ENCODE measurements at regions not wholly inside any gene's neighbourhood (a gene's known extent, or its start where the extent isn't known, plus 50 kb on each side); places are given as distances from the start of the nearest gene placed in this dataset.

DNA sequence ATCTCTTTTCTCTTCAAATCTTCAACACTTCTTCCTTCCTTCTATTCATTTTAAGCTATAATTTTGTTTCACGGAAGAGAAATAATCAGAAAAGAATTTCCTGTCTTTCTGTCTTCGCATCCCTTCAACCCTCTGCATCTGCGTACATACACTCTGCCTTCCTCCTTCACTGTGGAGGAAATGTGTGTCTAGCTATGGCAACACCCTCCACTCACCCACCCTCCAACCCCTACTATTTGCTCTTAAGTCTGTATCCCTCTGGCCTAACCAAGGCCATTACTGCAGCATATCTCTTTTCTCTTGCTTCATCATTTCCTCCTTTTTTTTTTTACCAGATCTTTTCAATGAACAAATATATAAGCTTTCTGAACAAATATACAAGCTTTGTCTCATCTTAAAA, 105.7 kb upstream of the NUDT12 start:
- DNase-seq (ENCODE audit: low read depth in 2 of 2, low spot score in 1 of 2), result no peak

DNA sequence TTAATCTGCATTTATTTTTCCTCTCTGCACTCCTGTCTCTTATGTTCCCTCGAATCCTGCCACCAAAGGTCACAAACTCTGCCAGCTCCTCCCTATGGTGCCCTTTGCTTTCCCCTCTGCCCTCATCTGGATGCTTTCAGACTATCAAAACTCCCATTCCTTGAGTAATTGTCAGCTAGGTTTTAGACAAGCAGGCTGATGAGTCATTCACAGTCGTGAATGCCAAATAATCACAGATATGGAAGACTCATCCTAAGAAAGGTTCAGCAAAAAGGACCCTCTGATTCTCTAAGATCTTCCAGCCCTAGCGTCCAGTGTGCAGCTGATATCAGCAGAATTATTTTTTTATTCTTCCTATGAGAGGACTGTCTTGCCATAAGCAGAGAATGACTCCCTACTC, 104.5 kb upstream of the NUDT12 start:
- DNase-seq (ENCODE audit: low read depth in 2 of 2, low spot score in 1 of 2), result no peak

DNA sequence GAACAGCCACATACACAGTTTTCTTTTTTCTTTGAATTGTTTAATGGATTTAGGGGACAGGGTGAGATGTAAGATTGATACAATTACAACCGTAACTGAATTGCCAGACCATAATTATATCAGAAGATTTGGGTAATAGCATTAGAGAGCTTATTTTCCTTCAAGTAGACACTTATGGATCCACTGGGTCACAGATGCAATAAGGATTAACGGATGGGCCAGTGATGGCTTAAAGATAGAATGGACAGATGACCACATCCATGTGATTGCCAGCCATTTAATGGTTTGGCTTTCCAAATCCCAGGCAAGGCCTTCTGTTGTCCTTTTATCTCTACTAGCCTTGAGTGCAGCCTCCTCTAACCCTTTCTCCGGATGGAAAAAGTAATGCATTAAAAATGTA, 94.7 kb upstream of the NUDT12 start:
- DNase-seq (ENCODE audit: low read depth in 2 of 2, low spot score in 1 of 2), result no peak

DNA sequence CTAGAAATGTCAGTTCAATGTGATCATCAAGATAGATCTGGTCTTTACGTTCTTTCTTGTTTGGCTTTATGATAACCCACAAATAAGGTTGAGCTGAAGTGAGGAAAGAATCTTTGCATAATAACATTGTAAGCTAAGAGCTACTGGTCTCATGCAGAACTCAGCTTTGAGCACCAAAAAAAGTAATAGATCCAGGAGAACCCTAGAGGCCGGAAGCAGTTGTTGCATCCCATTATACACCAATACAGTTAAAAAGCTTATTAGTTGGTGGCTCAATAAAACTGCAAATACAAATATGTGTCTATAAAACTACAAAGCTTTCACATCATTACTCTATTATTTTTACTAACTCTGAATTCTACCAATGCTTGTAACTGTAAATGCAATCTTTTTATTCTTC, 85.5 kb upstream of the NUDT12 start:
- no peak for DNase-seq (ENCODE audit: low read depth in 2 of 2, low spot score in 1 of 2)

DNA sequence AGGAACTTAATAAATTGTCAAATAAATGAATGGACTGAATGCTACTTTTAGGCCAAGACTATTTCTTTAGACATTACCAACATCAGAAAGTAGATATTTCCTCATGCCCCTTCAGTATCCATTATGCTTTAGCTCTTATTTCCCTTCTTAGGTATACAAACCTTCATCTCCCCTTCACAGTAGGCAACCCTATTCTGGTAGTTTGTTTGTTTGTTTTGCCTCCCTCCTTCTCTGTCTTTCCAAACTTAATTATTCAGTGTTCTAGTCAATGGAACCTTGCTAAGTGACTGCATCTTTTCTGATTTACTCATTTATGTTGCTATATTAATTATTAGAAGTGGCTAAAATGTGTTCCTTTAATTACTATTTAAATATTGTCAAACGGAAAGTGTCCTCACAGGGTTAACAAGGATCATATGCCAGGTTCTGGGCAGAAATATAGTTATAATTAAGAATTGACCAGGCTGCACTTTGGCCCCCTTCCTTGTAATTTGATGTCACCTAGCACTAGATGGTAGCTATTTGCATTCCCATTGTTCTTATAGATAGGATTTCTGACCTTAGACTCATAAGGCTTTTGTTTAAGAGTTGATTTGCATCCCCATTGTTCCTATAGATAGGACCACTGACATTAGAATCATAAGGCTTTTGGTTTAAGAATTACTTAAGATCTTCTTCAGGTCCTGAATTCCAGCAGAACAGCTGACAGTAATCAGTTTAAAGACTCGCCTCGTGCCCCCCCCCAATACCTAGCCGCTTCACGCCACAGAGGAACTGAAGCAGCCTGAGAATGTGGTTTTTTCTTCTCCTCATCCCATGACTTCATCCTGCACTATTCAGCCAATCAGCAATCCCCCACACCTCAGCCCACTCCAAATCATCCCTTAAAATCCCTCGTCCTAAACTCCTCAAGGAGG, 84.4 kb upstream of the NUDT12 start:
- DNase-seq (ENCODE audit: low read depth in 2 of 2, low spot score in 1 of 2), result no peak

DNA sequence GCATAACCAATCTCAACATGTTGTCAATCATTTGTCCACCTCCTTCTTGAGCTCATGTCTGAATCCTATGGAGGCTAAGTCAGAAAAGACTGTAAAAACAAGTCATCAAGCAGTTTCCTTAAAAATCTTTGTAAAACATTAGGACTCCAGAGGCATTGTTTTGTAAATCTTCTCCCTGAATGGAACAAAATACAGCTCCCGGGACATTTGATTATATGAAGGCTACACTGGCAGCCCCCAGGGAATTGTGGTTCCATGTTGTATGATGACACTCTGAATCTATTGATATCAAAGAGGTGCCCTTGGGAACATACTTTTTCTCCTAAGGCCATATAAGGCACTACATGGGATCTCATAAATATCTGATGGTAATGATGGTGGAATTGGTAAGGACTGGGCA, 83.2 kb upstream of the NUDT12 start:
- DNase-seq (ENCODE audit: low read depth in 2 of 2, low spot score in 1 of 2), result no peak

DNA sequence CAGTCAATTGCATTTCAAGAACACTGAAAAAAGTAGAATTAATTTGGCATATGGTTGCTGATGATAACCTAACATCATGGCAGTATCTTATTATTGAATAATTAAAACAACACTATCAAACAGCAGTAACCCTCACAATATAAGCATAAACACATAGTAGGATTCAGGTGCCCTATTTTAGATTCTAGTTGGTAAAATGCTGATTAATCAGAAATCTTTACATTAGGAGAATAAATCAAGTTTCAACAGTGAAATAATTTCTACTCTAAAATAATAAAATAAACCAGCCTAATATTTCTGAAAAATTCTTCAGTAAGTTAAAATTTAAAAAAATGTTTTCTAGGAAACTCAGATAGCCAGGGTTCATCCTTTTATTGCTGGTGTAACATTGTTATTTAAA, 76.4 kb upstream of the NUDT12 start:
- no peak for DNase-seq (ENCODE audit: low read depth in 2 of 2, low spot score in 1 of 2)

DNA sequence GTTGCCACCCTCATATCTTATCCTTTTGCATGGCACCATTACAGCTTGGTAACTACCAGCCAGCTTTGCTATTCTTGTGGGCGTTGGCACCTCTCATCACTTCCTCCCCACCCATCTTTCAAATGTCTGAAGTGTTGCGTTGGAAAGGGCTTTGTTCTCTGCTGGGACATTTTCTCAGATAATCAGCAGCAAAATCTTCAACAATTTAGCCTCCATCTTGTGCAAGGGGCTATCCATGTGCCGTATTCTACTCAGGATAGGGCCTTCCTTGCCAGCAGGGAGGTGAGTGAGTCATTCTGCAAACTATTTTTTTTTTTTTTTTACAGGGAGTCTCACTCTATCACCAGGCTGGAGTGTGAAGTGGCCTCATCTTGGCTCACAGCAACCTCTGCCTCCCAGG, 62.1 kb upstream of the NUDT12 start:
- no peak for DNase-seq (ENCODE audit: low read depth in 2 of 2, low spot score in 1 of 2)

DNA sequence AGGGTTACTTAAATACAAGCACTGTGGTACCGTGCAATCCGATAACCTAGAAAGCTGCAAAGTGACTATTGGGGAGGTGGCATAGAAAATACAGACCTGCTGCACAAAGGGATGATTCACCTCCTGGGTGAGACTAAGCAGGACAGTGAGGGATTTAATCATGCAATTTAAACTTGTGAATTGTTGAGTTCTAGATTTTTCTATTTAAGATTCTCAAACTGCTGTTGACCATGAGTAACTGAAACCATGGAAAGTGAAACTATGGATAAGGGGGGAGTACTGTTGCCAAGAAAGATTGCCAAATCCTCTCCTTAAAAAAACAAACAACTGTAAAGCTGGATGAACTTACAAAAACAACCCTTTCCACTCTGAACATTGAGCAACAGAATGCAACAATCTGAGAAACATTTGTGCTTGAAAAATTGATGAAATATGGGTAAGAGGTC, 61.5 kb upstream of the NUDT12 start:
- no peak for DNase-seq (ENCODE audit: low read depth in 2 of 2, low spot score in 1 of 2)

DNA sequence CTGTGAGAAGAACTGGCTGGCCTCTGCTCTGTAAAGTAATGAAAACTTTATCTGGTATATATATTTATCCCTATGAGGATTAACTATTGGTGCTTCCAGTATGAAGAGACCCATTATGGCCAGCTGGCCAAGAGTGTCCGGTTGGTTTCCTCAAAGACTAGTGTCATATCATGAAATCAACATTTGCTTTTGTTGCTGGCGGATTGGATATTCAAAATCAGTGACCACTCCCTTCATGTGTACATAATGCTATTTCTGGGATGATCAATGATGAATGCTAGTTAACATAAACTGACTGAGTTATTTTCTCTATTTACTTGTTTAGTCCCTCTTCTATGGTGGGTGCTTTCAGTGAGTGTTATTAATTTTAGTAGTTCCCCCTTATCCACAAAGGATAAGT, 60.8 kb upstream of the NUDT12 start:
- DNase-seq (ENCODE audit: low read depth in 2 of 2, low spot score in 1 of 2), result no peak

DNA sequence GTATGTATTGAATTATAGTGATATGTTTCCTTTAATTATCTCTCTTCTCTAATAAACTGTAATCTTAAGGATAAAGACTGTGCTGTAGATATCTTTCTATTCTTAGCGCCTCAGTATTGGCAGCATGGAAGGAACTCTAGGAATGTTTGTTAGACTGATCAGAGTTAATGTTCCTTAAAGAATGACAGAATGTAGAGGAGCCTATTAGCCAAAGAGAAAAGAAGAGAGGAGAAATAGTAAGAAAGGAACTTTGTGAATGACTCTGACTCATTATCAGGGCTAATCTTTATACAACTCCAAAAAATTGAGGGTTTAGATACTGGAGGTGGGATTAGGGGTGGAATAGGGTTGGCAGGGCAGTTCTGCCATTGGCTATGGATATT, 59.0 kb upstream of the NUDT12 start:
- no peak for DNase-seq (ENCODE audit: low read depth in 2 of 2, low spot score in 1 of 2)

DNA sequence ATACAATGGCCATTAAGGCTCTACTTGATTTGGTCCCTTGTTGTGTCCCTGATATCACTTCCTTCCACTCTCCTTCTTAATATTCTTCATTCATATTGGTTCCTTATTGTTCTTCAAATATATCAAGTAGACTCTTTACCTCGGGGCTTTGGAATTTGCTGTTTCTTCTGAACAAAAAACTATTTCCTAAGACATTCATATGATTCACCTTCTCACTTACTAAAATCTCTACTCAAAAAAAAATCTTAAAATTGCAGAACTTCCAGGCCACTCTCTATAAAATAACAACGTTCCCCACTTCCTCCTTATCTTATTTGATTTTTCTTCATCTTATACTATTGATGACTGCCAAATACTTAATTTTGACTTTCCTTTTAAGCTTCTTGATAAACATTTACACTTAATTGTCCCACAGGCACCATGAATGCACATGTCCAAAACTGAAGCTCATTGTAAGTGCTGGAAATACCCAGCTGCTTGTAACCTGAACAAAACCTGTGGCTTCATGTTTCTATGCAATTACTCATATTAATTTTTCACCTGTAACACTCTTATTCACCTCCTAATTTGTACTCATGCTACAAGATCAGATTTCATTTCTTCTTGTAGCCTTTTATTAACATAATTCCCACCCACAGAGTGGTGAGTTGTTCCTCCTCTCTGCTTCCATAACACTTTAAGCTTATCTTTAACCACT, 58.4 kb upstream of the NUDT12 start:
- no peak for DNase-seq (ENCODE audit: low read depth in 2 of 2, low spot score in 1 of 2)

DNA sequence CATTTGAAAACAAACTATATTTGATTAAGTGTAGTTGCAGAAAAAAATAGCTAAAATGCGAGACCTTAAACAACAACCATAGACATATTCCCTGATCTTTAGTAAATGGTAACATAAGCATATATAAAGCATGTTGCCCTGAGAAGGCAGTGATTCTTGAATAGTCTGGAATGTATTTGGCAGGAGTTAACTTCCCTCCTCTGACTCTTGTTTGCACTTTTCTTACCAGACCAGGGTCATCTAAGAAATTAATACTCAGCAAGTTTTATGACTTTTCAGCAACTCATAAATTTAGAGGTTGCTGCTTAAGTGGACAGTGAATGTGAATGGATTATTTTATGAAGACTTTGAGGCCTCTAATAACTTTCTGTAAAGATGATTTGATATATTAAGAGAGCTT, 55.3 kb upstream of the NUDT12 start:
- no peak for DNase-seq (ENCODE audit: low read depth in 2 of 2, low spot score in 1 of 2)

DNA sequence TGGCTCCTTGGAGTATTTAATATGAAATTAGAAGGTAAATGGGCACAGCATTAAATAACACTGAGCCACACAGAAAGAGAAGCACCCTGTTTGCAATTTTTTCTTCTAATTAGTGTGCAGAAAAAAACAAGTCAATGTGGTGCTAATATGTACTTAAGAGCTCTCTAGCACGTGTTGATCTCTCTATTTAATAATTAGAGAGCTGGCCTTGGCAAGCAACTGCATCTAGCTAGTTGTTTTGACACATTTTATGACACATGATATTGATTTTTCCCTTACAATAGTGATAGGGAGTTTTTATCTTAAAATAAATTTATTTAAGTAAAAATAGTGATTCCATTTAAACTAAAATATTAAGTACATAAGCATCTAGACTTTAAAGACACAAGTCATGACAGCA, 54.5 kb upstream of the NUDT12 start:
- no peak for DNase-seq (ENCODE audit: low read depth in 2 of 2, low spot score in 1 of 2)

DNA sequence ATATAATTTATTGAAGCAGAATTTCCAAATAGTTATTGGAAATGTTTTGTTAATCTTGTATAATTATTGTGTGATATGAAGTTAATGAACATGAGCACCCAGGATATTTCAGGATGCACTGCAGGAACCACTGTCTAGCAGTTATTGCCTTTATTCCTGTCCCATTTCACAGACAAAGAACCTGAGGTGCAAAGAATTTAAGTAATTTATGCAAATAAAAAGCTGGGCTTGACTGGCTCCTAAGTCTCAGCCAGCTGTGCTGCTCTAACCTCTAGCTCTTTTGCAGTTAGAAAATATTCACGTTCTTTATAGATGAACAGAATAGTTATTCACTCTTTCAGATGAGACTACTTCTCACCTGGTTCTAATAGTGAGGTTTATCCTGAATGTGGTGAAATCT, 50.0 kb upstream of the NUDT12 start:
- no peak for DNase-seq (ENCODE audit: low read depth in 2 of 2, low spot score in 1 of 2)

Data from stimulated activated CD8-positive, alpha-beta memory T cell treated with anti-CD3 and anti-CD28 coated beads, Interleukin-4, amount 100 ng/mL, for 4 hours (primary cell).